ENCODE measurements at regions not wholly inside any gene's neighbourhood (a gene's known extent, or its start where the extent isn't known, plus 50 kb on each side); places are given as distances from the start of the nearest gene placed in this dataset.
"Not testable (repeated sequence)": the region's sequence is repeated elsewhere in the genome, so short reads cannot be mapped to it uniquely, and the experiment has no call there.

GRCh38 chr14:82565825-82566224 lies 1032.2 kb upstream of the SEL1L start:
- DNase-seq (ENCODE audit: low spot score), result no peak

- DNase-seq (ENCODE audit: low spot score), result no peak
These were observed 1053.6 kb upstream of the SEL1L start for GRCh38 chr14:82587226-82587625.

GRCh38 chr14:82595466-82595865 lies 1061.8 kb upstream of the SEL1L start:
- DNase-seq (ENCODE audit: low spot score), result no peak

GRCh38 chr14:82602794-82603193 lies 1069.1 kb upstream of the SEL1L start:
- DNase-seq (ENCODE audit: low spot score), result no peak

GRCh38 chr14:82604819-82605218 lies 1071.2 kb upstream of the SEL1L start:
- DNase-seq (ENCODE audit: low spot score), result no peak

- DNase-seq (ENCODE audit: low spot score), result no peak
These were observed 1088.3 kb upstream of the SEL1L start for GRCh38 chr14:82621881-82622450.

GRCh38 chr14:82626156-82627066 lies 1092.8 kb upstream of the SEL1L start:
- peak; percentile 84 for DNase-seq (ENCODE audit: low spot score)

GRCh38 chr14:82635915-82636314 lies 1102.3 kb upstream of the SEL1L start:
- no peak for DNase-seq (ENCODE audit: low spot score)

GRCh38 chr14:82636426-82636825 lies 1102.8 kb upstream of the SEL1L start:
- DNase-seq (ENCODE audit: low spot score), result no peak

GRCh38 chr14:82641050-82641540 lies 1107.4 kb upstream of the SEL1L start:
- no peak for DNase-seq (ENCODE audit: low spot score)

GRCh38 chr14:82642425-82642824 lies 1108.8 kb upstream of the SEL1L start:
- peak; percentile 29 for DNase-seq (ENCODE audit: low spot score)

GRCh38 chr14:82647088-82647810 lies 1113.6 kb upstream of the SEL1L start:
- no peak for DNase-seq (ENCODE audit: low spot score)

- no peak for DNase-seq (ENCODE audit: low spot score)
These were observed 1122.1 kb upstream of the SEL1L start for GRCh38 chr14:82655770-82656169.

GRCh38 chr14:82657186-82657675 lies 1123.6 kb upstream of the SEL1L start:
- DNase-seq (ENCODE audit: low spot score), result no peak

GRCh38 chr14:82661258-82661657 lies 1127.6 kb upstream of the SEL1L start:
- no peak for DNase-seq (ENCODE audit: low spot score)

GRCh38 chr14:82667006-82667405 lies 1133.4 kb upstream of the SEL1L start:
- DNase-seq (ENCODE audit: low spot score), result no peak

- no peak for DNase-seq (ENCODE audit: low spot score)
These were observed 1133.8 kb upstream of the SEL1L start for GRCh38 chr14:82667501-82667900.

GRCh38 chr14:82676403-82676802 lies 1142.8 kb upstream of the SEL1L start:
- no peak for DNase-seq (ENCODE audit: low spot score)

- no peak for DNase-seq (ENCODE audit: low spot score)
These were observed 1156.3 kb upstream of the SEL1L start for GRCh38 chr14:82689948-82690347.

GRCh38 chr14:82691191-82691590 lies 1157.5 kb upstream of the SEL1L start:
- DNase-seq (ENCODE audit: low spot score), result not testable (repeated sequence)

- DNase-seq (ENCODE audit: low spot score), result no peak
These were observed 1161.2 kb upstream of the SEL1L start for GRCh38 chr14:82694820-82695219.

GRCh38 chr14:82704218-82704617 lies 1170.6 kb upstream of the SEL1L start:
- no peak for DNase-seq (ENCODE audit: low spot score)
